GM21737 (cell line): ENCODE measurements at regions not wholly inside any gene's neighbourhood (a gene's known extent, or its start where the extent isn't known, plus 50 kb on each side); places are given as distances from the start of the nearest gene placed in this dataset.
"Not testable (repeated sequence)": the region's sequence is repeated elsewhere in the genome, so short reads cannot be mapped to it uniquely, and the experiment has no call there.

ENCODE experiments used
- ATAC-seq: cut with Tn5 transposase; IDR thresholded peaks from one replicate; pipeline ENCODE4 v1.9.1; 2021; ENCODE audit warnings: mild to moderate bottlenecking, moderate library complexity; ENCODE audit not compliant: unreplicated experiment

DNA sequence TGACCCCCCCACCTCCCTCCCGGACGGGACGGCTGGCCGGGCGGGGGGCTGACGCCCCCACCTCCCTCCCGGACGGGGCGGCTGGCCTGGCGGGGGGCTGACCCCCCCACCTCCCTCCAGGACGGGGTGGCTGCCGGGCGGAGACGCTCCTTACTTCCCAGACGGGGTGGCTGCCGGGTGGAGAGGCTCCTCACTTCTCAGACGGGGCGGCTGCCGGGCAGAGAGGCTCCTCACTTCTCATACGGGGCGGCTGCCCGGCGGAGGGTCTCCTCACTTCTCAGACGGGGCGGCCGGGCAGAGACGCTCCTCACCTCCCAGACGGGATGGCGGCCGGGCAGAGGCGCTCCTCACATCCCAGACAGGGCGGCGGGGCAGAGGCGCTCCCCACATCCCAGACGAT is 84.7 kb downstream of the OR2B2 start:
- ATAC-seq: not testable (repeated sequence)

DNA sequence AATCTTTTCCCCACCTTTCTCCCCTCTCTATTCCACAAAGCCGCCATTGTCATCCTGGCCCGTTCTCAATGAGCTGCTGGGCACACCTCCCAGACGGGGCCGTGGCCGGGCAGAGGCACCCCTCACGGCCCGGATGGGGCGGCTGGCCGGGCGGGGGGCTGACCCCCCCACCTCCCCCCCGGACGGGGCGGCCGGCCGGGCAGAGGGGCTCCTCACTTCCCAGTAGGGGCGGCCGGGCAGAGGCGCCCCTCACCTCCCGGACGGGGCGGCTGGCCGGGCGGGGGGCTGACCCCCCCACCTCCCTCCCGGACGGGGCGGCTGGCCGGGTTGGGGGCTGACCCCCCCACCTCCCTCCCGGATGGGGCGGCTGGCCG is 85.6 kb downstream of the OR2B2 start:
- not testable (repeated sequence) for ATAC-seq

GRCh38 chr6:27825848-27826611 is 86.2 kb downstream of the OR2B2 start:
- ATAC-seq: not testable (repeated sequence)

DNA sequence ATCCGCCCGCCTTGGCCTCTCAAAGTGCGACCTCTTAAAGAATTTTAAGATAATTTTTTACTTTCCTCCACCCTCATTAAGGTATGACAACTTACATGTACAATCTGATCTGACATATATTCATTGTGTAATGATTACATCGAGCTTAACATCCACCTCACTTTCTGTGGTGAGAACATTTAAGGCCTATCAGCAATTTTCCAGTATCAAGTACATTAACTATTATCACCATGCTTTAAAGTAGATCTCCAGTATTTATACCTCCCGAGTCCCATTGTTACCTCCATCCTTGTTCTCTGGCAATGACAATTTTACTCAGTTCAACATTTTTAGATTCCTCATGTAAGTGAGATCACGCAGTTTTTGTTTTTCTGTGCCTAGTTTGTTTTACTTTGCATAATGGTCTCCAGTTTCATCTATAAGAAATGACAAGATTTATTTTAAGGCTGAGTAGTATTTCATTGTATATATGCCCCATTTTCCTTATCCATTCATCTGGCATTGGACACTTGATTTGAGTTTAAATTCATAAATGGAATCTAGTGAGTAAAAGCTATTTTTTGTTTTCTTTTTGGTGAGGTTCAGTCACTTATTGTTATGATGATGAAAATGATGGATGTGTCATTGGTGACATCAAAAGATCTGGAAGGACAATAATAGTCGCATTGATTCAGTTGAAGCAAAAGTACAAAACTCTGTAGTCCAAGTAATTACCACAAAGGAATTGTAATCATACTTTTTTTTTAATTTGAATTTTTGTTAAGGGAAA is 87.0 kb downstream of the OR2B2 start:
- no peak for ATAC-seq

DNA sequence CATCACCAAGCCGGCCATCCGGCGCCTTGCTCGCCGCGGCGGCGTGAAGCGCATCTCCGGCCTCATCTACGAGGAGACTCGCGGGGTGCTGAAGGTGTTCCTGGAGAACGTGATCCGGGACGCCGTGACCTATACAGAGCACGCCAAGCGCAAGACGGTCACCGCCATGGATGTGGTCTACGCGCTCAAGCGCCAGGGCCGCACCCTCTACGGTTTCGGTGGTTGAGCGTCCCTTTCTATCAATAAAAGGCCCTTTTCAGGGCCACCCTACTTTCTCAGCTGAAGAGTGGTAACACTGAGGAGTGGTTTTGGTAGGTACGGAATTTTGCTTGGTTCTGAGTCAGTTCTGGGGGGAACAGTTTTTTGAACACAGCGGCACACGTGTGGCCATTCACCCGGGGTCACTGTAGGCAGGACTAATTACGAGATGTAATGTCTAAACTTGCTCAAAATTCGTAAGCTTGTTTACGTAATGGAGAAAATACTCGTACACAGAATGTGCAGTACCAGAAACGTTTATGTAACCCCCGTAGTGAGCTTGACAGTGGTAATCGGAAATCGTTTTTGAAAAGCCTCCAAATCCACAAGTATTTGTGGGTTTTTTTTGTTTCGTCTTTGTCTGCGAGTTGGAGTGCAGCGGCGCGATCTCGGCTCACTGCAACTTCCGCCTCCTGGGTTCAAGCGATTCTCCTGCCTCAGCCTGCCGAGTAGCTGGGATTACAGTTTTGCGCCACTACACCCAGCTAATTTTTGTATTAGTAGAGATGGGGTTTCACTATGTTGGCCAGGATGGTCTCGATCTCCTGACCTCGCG is 87.8 kb downstream of the OR2B2 start:
- not testable (repeated sequence) for ATAC-seq

GRCh38 chr6:27823714-27824210 is 88.4 kb downstream of the OR2B2 start:
- ATAC-seq: peak; percentile 75

DNA sequence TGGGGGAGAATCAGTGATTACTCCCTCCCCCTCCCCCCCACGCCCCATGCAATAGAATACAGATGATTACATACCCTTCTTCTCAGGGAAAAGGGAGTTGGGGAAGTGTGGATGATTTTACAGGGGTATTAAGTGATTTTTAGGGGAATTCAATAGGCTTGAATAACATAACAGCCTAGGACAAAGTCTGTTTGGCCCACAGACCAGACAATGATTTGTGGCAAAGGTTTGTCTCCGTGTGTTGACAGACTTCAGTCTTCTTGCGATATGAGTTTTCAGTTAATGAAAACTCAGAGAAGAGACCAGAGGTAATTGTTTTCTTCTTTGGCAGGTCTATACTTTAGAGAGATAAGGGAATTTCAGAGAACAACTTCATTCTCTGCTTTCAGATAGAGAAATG is 95.3 kb downstream of the OR2B2 start:
- no peak for ATAC-seq

- ATAC-seq: peak; percentile 45
Measured at GRCh38 chr6:27814665-27815424, 97.4 kb downstream of the OR2B2 start.

GRCh38 chr6:27814415-27814664 is 97.9 kb downstream of the OR2B2 start:
- ATAC-seq: peak; percentile 6

DNA sequence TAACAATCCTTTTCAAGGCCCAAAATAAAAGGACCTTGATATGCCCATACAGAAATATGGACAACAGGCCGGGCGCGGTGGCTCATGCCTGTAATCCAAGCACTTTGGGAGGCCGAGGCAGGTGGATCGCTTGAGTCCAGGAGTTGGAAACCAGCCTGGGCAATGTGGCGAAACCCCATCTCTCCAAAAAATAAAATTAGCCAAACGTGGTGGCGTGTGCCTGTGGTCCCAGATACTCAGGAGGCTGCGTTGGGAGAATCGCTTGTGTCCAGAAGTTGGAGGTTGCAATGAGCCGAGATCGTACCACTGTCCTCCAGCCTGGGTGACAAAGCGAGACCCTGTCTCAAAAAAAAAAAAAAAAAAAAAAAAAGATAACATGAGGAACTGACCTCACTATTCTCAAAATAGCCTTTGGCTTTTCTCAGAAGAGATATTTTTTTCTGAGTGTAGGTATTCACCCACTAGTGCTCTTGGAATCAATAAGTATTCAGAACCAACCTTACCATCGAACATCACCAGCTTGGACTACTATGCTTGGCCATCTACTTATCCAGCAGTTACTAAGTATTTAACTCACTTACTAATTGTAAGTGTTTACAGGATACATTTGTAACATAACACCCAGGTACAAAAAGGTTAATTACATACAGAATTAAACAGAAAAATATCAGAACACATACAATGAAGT is 99.2 kb downstream of the OR2B2 start:
- no peak for ATAC-seq

- no peak for ATAC-seq
Measured at GRCh38 chr6:27812078-27812804, 100.0 kb downstream of the OR2B2 start.

- no peak for ATAC-seq
Measured at GRCh38 chr6:27811451-27811772, 100.8 kb downstream of the OR2B2 start.

- ATAC-seq: no peak
Measured at GRCh38 chr6:27810768-27811450, 101.3 kb downstream of the OR2B2 start.

- peak; percentile 34 for ATAC-seq
Measured at GRCh38 chr6:27809939-27810767, 102.0 kb downstream of the OR2B2 start.

DNA sequence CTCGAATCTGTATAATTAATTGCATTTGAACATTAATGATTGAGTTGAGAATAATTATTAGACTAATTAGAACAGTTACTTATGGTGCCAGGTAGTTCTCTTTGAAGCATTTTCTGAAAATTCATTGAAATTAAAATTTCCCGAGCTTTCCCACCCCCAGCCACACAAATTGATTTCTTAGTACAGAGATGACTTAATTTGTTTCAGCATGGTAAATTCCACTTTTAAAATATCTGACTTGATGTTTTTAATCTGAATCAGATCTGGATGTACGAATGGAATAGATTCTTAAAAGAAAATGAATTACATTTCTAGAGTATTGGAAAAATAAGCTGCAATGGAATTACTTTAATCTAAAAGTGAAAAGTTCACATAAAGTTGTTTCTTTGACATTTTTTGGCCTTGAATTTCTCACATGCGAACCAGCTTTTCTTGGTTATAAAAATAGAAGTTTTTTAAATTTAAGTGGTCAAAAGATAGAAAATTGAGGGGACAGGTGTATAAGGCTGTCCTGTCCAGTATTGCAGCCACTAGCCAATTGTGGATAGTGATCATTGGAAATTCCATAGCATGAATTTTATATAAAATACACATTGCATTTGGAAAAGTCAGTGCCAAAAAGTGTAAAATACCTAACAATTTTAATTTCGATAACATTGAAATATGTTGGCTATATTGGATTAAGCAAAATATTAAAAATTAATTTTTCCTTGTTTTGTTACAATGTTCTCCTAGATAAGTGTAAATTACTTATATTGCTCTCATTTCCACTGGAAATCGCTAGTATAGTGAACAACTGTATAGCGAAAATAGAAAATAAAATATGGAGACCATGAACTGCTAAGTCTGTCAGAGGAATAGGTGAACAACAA is 102.9 kb downstream of the OR2B2 start:
- no peak for ATAC-seq

DNA sequence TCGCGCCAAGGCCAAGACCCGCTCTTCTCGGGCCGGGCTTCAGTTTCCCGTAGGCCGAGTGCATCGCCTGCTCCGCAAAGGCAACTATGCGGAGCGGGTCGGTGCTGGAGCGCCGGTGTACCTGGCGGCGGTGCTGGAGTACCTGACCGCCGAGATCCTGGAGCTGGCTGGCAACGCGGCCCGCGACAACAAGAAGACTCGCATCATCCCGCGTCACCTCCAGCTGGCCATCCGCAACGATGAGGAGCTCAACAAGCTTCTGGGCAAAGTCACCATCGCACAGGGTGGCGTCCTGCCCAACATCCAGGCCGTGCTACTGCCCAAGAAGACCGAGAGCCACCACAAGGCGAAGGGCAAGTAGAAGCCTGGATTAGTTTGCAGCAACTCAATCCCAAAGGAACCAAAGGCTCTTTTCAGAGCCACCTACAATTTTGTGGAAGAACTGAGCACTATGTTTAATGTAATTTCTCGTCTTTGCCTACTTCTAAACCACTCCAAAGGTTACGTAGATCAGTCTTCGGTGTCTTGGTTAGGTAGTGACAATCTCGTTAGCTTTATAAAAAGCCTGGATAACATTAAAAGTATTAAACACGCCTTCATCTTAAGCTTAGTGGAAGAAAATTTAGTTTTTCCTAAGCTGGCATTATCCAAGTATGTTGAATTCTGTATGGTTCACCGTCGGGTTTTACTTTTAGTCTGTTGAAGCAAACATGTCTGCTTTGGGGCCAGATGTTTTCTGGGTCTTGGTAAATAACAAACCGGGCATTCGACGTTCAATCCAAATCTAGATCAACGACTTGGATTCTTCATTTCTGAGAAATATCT is 103.7 kb downstream of the OR2B2 start:
- ATAC-seq: peak; percentile 0
